Peyer's patch (tissue), 4 donors: ENCODE measurements at regions not wholly inside any gene's neighbourhood (a gene's known extent, or its start where the extent isn't known, plus 50 kb on each side); places are given as distances from the start of the nearest gene placed in this dataset.

Experiments
- DNase-seq, 3 donors: peaks; one replicate each; pipeline ENCODE4 v3.0.0-alpha.2; 2017 to 2019
- H3K27ac ChIP-seq, 4 donors: fragments of 200-600 bp; sonication (generic); one replicate each; pipeline ENCODE4 v1.5.1; 2016 to 2019
- H3K27me3 ChIP-seq, 2 donors: fragments of 200-600 bp; sonication (generic); one replicate each; pipeline ENCODE4 v1.5.1; 2019
- H3K36me3 ChIP-seq, 3 donors: fragments of 200-600 bp; sonication (generic); one replicate each; pipeline ENCODE4 v1.5.1; 2016 to 2019
- H3K4me1 ChIP-seq, 4 donors: fragments of 200-600 bp; sonication (generic); one replicate each; pipeline ENCODE4 v1.5.1; 2016 to 2019
- H3K4me3 ChIP-seq, 4 donors: fragments of 200-600 bp; sonication (generic); 1 replicate in 3 of 4; 2 replicates in 1 of 4; pipeline ENCODE4 v1.5.1; 2016 to 2019; ENCODE audit warnings: mild to moderate bottlenecking in 1 of 4
- H3K9me3 ChIP-seq, 4 donors: fragments of 200-600 bp; sonication (generic); one replicate each; pipeline ENCODE4 v1.5.1; 2016 to 2019; ENCODE audit warnings: mild to moderate bottlenecking in 1 of 4
- POLR2A ChIP-seq, 2 donors: fragments of 450-650 bp; IDR thresholded peaks; one replicate each; pipeline ENCODE4 v1.5.1; 2017; ENCODE audit warnings: antibody characterized with exemption in 2 of 2, mild to moderate bottlenecking in 2 of 2, moderate library complexity in 2 of 2
- TF ChIP-seq, protein P1 (sequence below), 6 experiments: fragments of 450-650 bp in 4 of 6; fragments of 200-600 bp in 2 of 6; sonication (generic) in 1 of 6; IDR thresholded peaks; one replicate each; pipeline ENCODE4 v1.5.1; 2017 to 2019; ENCODE audit warnings: antibody characterized with exemption in 6 of 6, mild to moderate bottlenecking in 3 of 6, moderate library complexity in 1 of 6

DNA sequence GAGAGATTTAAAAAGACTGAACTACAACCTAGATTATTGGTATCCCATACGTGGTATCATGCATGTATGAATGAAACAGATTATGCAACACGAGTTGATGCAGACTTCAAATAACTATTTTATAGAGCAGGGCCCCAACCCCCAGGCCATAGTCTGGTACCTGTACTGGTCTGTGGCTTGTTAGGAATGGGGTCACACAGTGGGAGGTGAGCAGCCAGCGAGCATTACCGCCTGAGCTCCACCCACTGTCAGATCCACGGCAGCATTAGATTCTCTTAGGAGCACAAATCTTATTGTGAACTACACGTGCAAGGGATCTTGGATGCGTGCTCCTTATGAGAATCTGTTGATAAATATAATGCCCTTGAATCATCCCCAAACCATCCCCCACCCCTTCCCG lies 320.2 kb downstream of the TBC1D4 start:
- Histone ChIP-seq H3K9me3 (no peaks in the 10 kb centered on the region), H3K36me3 (no peaks in the 10 kb centered on the region), H3K27me3 (no peaks in the 10 kb centered on the region), H3K4me3 (no peak overlapping the region), H3K27ac (no peak overlapping the region), H3K4me1 (no peaks in the 10 kb centered on the region)
- TF ChIP-seq, protein P1, sequence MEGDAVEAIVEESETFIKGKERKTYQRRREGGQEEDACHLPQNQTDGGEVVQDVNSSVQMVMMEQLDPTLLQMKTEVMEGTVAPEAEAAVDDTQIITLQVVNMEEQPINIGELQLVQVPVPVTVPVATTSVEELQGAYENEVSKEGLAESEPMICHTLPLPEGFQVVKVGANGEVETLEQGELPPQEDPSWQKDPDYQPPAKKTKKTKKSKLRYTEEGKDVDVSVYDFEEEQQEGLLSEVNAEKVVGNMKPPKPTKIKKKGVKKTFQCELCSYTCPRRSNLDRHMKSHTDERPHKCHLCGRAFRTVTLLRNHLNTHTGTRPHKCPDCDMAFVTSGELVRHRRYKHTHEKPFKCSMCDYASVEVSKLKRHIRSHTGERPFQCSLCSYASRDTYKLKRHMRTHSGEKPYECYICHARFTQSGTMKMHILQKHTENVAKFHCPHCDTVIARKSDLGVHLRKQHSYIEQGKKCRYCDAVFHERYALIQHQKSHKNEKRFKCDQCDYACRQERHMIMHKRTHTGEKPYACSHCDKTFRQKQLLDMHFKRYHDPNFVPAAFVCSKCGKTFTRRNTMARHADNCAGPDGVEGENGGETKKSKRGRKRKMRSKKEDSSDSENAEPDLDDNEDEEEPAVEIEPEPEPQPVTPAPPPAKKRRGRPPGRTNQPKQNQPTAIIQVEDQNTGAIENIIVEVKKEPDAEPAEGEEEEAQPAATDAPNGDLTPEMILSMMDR (IDR thresholded peaks at IDR 0.05): no peak
- TF ChIP-seq POLR2A (IDR thresholded peaks at IDR 0.05): no peak
- no peak for DNase-seq

DNA sequence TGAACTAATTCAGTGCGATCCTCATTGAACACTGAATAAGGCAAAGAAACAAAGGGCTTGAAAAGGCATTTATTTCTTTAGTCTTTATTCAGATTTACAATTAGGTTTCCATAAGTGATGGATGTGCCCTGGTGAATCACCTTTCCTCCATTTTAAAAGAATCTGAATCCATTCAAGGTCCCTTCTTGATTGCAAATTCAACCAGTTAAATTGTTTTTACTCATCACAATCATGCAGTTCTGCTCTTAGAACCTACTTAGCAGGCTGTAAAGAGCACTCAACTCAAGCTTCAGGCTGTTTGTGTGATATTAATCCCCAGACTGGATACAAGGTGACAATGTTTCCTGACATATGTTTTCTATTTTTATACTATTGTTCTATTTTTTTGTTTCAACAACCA lies 321.0 kb downstream of the TBC1D4 start:
- no peaks in the 10 kb centered on the region for H3K27me3 ChIP-seq
- no peaks in the 10 kb centered on the region for H3K4me1 ChIP-seq
- DNase-seq: no peak
- no peak for TF ChIP-seq POLR2A (IDR thresholded peaks at IDR 0.05)
- TF ChIP-seq, protein P1 (IDR thresholded peaks at IDR 0.05): no peak
- H3K36me3 ChIP-seq: no peaks in the 10 kb centered on the region
- no peak overlapping the region for H3K4me3 ChIP-seq
- peaks cover 0 to 3% (median 0%) of the 10 kb centered on the region in 4 donors for H3K9me3 ChIP-seq
- H3K27ac ChIP-seq: no peak overlapping the region

DNA sequence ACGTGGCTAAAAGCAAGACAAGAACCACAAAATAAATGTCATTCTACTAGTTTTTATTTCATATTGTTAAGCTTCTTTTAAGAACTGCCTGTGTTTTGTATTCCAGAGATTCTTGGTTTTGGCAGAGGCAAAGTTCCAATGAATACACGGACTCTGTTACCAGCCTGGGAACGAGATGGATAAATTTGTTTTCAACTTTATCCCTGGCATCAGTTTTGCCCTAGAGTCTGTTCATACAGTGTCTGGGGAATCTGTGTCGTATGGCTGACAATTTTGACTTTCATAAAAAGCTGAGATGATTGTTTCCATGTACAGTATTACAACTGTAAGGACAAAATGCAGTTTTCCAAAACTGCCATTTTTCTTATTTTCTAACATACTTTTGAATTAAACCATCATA lies 327.6 kb downstream of the TBC1D4 start:
- no peak overlapping the region for H3K27ac ChIP-seq
- H3K9me3 ChIP-seq: peaks cover 0 to 3% (median 0%) of the 10 kb centered on the region in 4 donors
- H3K4me1 ChIP-seq: no peaks in the 10 kb centered on the region
- no peak for DNase-seq
- H3K4me3 ChIP-seq: no peak overlapping the region
- H3K27me3 ChIP-seq: no peaks in the 10 kb centered on the region
- TF ChIP-seq POLR2A (IDR thresholded peaks at IDR 0.05): no peak
- TF ChIP-seq, protein P1 (IDR thresholded peaks at IDR 0.05): no peak
- no peaks in the 10 kb centered on the region for H3K36me3 ChIP-seq

DNA sequence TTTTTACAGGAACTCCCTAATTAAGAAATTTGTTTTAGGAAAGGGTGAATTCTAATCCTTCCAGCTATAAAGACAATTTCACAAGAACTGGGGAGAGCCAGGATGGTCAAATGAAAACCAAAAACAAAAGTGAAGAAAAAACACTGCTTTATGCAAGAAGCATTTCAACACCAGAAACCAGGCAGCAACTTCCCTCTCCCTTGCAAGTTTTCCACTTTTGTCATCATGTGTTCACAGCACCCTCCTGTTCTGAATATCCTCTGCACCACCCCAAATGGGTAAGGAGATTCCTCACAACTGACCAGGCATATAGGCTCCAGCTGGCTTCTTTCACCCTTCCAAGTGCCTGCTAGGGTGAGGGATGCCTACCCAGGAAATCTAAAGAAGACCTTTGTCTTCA lies 328.1 kb downstream of the TBC1D4 start:
- Histone ChIP-seq H3K9me3 (peaks cover 0 to 3% (median 0%) of the 10 kb centered on the region in 4 donors), H3K27me3 (no peaks in the 10 kb centered on the region), H3K27ac (no peak overlapping the region), H3K36me3 (no peaks in the 10 kb centered on the region), H3K4me3 (no peak overlapping the region), H3K4me1 (no peaks in the 10 kb centered on the region)
- TF ChIP-seq, protein P1 (IDR thresholded peaks at IDR 0.05): no peak
- TF ChIP-seq POLR2A (IDR thresholded peaks at IDR 0.05): no peak
- no peak for DNase-seq

DNA sequence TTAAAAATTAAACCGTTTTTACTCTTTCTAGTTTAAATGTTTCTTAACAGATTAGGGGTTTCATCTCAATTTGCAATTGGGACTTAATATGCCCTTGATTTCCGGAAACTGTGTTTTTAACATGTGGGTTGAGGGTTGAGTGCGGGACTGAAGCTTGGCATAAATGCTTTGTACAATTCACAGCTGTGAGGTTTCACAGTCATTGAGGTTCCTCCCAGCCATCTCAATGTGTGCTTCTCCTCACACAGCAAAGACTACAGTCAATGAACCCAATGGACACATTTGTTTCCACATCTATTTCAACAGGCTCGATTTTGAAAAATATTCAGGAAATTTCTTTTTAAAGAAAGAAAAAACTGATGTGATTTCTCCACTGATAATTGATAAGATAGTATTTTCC lies 328.6 kb downstream of the TBC1D4 start:
- no peaks in the 10 kb centered on the region for H3K36me3 ChIP-seq
- no peak overlapping the region for H3K27ac ChIP-seq
- no peak overlapping the region for H3K4me3 ChIP-seq
- DNase-seq: no peak
- H3K27me3 ChIP-seq: no peaks in the 10 kb centered on the region
- TF ChIP-seq, protein P1 (IDR thresholded peaks at IDR 0.05): no peak
- no peak for TF ChIP-seq POLR2A (IDR thresholded peaks at IDR 0.05)
- peaks cover 0 to 3% (median 0%) of the 10 kb centered on the region in 4 donors for H3K9me3 ChIP-seq
- H3K4me1 ChIP-seq: no peaks in the 10 kb centered on the region

DNA sequence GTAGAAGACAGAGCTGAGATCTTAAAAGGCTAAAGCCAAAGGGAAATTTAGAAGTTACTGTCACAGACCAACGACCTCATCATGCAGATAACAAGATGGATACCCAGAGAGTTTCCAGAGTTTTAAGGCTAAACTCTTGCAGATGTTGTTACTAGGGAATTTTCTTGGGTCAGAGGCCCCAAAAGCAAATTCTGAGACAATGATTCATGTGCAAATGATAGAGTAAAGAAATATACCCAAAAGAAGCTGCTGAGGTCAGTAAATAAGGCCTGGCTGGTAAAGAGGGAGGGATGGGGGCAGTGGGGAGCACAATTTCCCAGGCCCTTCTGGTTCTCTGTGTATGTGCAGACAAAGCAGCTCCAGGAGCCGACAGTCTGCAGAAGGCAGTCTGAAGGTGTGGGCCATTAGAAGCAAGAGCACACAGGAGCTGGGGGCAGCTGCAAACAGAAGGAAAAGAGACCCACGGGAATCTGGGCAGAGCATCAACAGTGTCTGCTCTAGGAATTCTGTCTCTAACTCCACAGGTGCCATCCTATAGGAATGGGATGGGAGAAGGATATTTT lies 330.8 kb downstream of the TBC1D4 start:
- no peak for DNase-seq
- Histone ChIP-seq H3K9me3 (peaks cover 0 to 1% (median 0%) of the 10 kb centered on the region in 4 donors), H3K4me1 (no peaks in the 10 kb centered on the region), H3K4me3 (no peak overlapping the region), H3K27me3 (no peaks in the 10 kb centered on the region), H3K27ac (no peak overlapping the region), H3K36me3 (no peaks in the 10 kb centered on the region)
- TF ChIP-seq, protein P1 (IDR thresholded peaks at IDR 0.05): no peak
- no peak for TF ChIP-seq POLR2A (IDR thresholded peaks at IDR 0.05)
